CD4-positive, alpha-beta T cell (primary cell): ENCODE measurements at regions not wholly inside any gene's neighbourhood (a gene's known extent, or its start where the extent isn't known, plus 50 kb on each side); places are given as distances from the start of the nearest gene placed in this dataset.

Source experiments
- ATAC-seq: fragments of 200-7000 bp; cut with Tn5 transposase; one replicate; pipeline ENCODE4 v1.10.0; 2022; ENCODE audit warnings: mild to moderate bottlenecking; ENCODE audit not compliant: poor library complexity
- CTCF ChIA-PET: fragments of 350-600 bp; sonication (Branson Sonifier 250); formaldehyde crosslinking; loops from one replicate; lab custom pipeline; 2021; ENCODE audit warnings: antibody characterized with exemption, inconsistent platforms; lab: Charles Lee
- POLR2A ChIA-PET: fragments of 350-600 bp; sonication (Branson Sonifier 250); formaldehyde crosslinking; loops from one replicate; lab custom pipeline; 2021; ENCODE audit warnings: antibody characterized with exemption, inconsistent platforms; lab: Charles Lee
- DNase-seq, 14 experiments: peaks; one replicate each; pipeline ENCODE4 v3.0.0-alpha.2; 2013 to 2020; ENCODE audit warnings: mixed read lengths in 2 of 14
- H3K27ac ChIP-seq, 2 donors: one replicate each; pipeline versions ENCODE4 v1.5.1 to v1.7.0; 2013; ENCODE audit warnings: low read length in 2 of 2, low read depth in 1 of 2, mild to moderate bottlenecking in 1 of 2
- H3K27me3 ChIP-seq, 2 experiments: 1 replicate in 1 of 2; 2 replicates in 1 of 2; pipeline versions ENCODE4 v1.6.1 to v1.7.0; 2013; ENCODE audit warnings: low read length in 2 of 2, control low read depth in 1 of 2, mild to moderate bottlenecking in 1 of 2, moderate library complexity in 1 of 2; ENCODE audit not compliant: insufficient read depth in 2 of 2, control insufficient read depth in 1 of 2
- H3K36me3 ChIP-seq: one replicate; pipeline ENCODE4 v1.6.1; 2013; ENCODE audit warnings: low read length, control low read depth; ENCODE audit not compliant: insufficient read depth
- H3K4me1 ChIP-seq: one replicate; pipeline ENCODE4 v1.6.1; 2013; ENCODE audit warnings: low read length, control low read depth; ENCODE audit not compliant: insufficient read depth
- H3K4me3 ChIP-seq: one replicate; pipeline ENCODE4 v1.5.1; 2013; ENCODE audit warnings: mild to moderate bottlenecking, low read length, moderate library complexity
- H3K9me3 ChIP-seq, 2 experiments: 1 replicate in 1 of 2; 2 replicates in 1 of 2; pipeline versions ENCODE4 v1.6.1 to v1.7.0; 2013; ENCODE audit warnings: low read length in 2 of 2, mild to moderate bottlenecking in 2 of 2, control low read depth in 1 of 2, moderate library complexity in 1 of 2; ENCODE audit not compliant: control insufficient read depth in 1 of 2, insufficient read depth in 1 of 2
- H3K27ac Mint-ChIP-seq: one replicate; pipeline ENCODE4 v1.8.0; 2020; ENCODE audit warnings: mixed read lengths
- H3K27me3 Mint-ChIP-seq: one replicate; pipeline ENCODE4 v1.8.0; 2021; ENCODE audit warnings: mixed read lengths
- H3K36me3 Mint-ChIP-seq: one replicate; pipeline ENCODE4 v1.8.0; 2021; ENCODE audit warnings: low read depth, mixed read lengths
- H3K4me1 Mint-ChIP-seq: one replicate; pipeline ENCODE4 v1.8.0; 2021; ENCODE audit warnings: low read depth, mixed read lengths
- H3K4me3 Mint-ChIP-seq: one replicate; pipeline ENCODE4 v1.8.0; 2020; ENCODE audit warnings: mild to moderate bottlenecking, mixed read lengths
- H3K9me3 Mint-ChIP-seq: one replicate; pipeline ENCODE4 v1.8.0; 2020; ENCODE audit warnings: mixed read lengths
- CTCF ChIP-seq: fragments of 200-600 bp; IDR thresholded peaks from one replicate; pipeline ENCODE4 v1.8.0; 2022; ENCODE audit warnings: antibody characterized with exemption, mild to moderate bottlenecking
- intact Hi-C, 2 experiments: fragments of 100-400 bp; cut with DNase I in 1 of 2; cut with micrococcal nuclease in 1 of 2; formaldehyde crosslinking; loops; one replicate each; pipeline versions ENCODE4 v1.15.1 to v1.9.0; 2023 to 2025; cut with DNase I, micrococcal nuclease

- no peak overlapping the region for H3K27ac Mint-ChIP-seq
- no peak overlapping the region for H3K4me3 Mint-ChIP-seq
- H3K36me3 Mint-ChIP-seq, result no peaks in the 10 kb centered on the region
- H3K27me3 Mint-ChIP-seq, result no peaks in the 10 kb centered on the region
- H3K4me1 Mint-ChIP-seq, result no peaks in the 10 kb centered on the region
- CTCF ChIA-PET, result no interaction called here
- TF ChIP-seq CTCF, result no peak
- Histone ChIP-seq H3K9me3 (no peaks in the 10 kb centered on the region), H3K27me3 (no peaks in the 10 kb centered on the region), H3K4me3 (no peak overlapping the region), H3K27ac (no peak overlapping the region), H3K36me3 (no peaks in the 10 kb centered on the region), H3K4me1 (no peaks in the 10 kb centered on the region)
- ATAC-seq (no peak), DNase-seq (no peak)
- POLR2A ChIA-PET, result no interaction called here
- intact Hi-C loops, result no loop called here
- H3K9me3 Mint-ChIP-seq, result no peaks in the 10 kb centered on the region
Measured at GRCh38 chr3:81841540-81841939, 80.1 kb upstream of the GBE1 start.

- no peaks in the 10 kb centered on the region for H3K36me3 ChIP-seq
- no peaks in the 10 kb centered on the region for H3K27me3 ChIP-seq
- H3K4me3 Mint-ChIP-seq, result no peak overlapping the region
- no peaks in the 10 kb centered on the region for H3K9me3 Mint-ChIP-seq
- H3K4me1 ChIP-seq, result no peaks in the 10 kb centered on the region
- POLR2A ChIA-PET, result no interaction called here
- H3K27ac Mint-ChIP-seq, result no peak overlapping the region
- ATAC-seq, result no peak
- H3K27me3 Mint-ChIP-seq, result no peaks in the 10 kb centered on the region
- intact Hi-C loops, result no loop called here
- H3K4me1 Mint-ChIP-seq, result no peaks in the 10 kb centered on the region
- no peak overlapping the region for H3K4me3 ChIP-seq
- no peaks in the 10 kb centered on the region for H3K36me3 Mint-ChIP-seq
- DNase-seq, result no peak
- TF ChIP-seq CTCF, result no peak
- no peaks in the 10 kb centered on the region for H3K9me3 ChIP-seq
- CTCF ChIA-PET, result no interaction called here
- no peak overlapping the region for H3K27ac ChIP-seq
Measured at GRCh38 chr3:81839504-81840094, 78.2 kb upstream of the GBE1 start.

- Histone ChIP-seq H3K4me3 (no peak overlapping the region), H3K9me3 (no peaks in the 10 kb centered on the region), H3K27me3 (no peaks in the 10 kb centered on the region), H3K36me3 (no peaks in the 10 kb centered on the region), H3K27ac (no peak overlapping the region), H3K4me1 (no peaks in the 10 kb centered on the region)
- intact Hi-C loops, result no loop called here
- ATAC-seq (no peak), DNase-seq (peak in 2 of 14 experiments; percentile 7)
- no peaks in the 10 kb centered on the region for H3K36me3 Mint-ChIP-seq
- no peak overlapping the region for H3K4me3 Mint-ChIP-seq
- H3K27me3 Mint-ChIP-seq, result no peaks in the 10 kb centered on the region
- TF ChIP-seq CTCF, result no peak
- H3K9me3 Mint-ChIP-seq, result no peaks in the 10 kb centered on the region
- ChIA-PET CTCF (no interaction called here), POLR2A (no interaction called here)
- no peaks in the 10 kb centered on the region for H3K4me1 Mint-ChIP-seq
- no peak overlapping the region for H3K27ac Mint-ChIP-seq
Measured at GRCh38 chr3:81838457-81838856, 77.0 kb upstream of the GBE1 start.
